HepG2 (cell line): ENCODE measurements at regions not wholly inside any gene's neighbourhood (a gene's known extent, or its start where the extent isn't known, plus 50 kb on each side); places are given as distances from the start of the nearest gene placed in this dataset.

Experiments
- ATF5 ChIP-seq: sonication (generic); formaldehyde crosslinking; IDR thresholded peaks from 2 replicates; pipeline ENCODE4 v1.4.0; 2020; ENCODE audit warnings: mild to moderate bottlenecking, low read depth, missing genetic modification reagents
- CTCF ChIP-seq: sonication (generic); formaldehyde crosslinking; IDR thresholded peaks from 2 replicates; pipeline ENCODE4 v1.5.0; 2020; ENCODE audit warnings: mild to moderate bottlenecking, missing genetic modification reagents, moderate library complexity
- PHF8 ChIP-seq: sonication (generic); formaldehyde crosslinking; IDR thresholded peaks from 2 replicates; pipeline ENCODE4 v1.5.0; 2020; ENCODE audit warnings: missing genetic modification reagents
- SMAD3 ChIP-seq: sonication (generic); formaldehyde crosslinking; IDR thresholded peaks from 2 replicates; pipeline ENCODE4 v1.4.0; 2020; ENCODE audit warnings: missing genetic modification reagents
- TAF1 ChIP-seq: sonication (generic); formaldehyde crosslinking; IDR thresholded peaks from 2 replicates; pipeline ENCODE4 v1.4.0; 2020; ENCODE audit warnings: missing genetic modification reagents
- ZFP36 ChIP-seq: fragments of 150-350 bp; IDR thresholded peaks from 2 replicates; pipeline ENCODE4 v1.6.1; 2018; ENCODE audit warnings: borderline replicate concordance, low read length, low read depth; ENCODE audit not compliant: partially characterized antibody
- ZNF121 ChIP-seq: sonication (generic); formaldehyde crosslinking; IDR thresholded peaks from 2 replicates; pipeline ENCODE4 v1.5.0; 2020; ENCODE audit warnings: mild to moderate bottlenecking, missing genetic modification reagents

DNA sequence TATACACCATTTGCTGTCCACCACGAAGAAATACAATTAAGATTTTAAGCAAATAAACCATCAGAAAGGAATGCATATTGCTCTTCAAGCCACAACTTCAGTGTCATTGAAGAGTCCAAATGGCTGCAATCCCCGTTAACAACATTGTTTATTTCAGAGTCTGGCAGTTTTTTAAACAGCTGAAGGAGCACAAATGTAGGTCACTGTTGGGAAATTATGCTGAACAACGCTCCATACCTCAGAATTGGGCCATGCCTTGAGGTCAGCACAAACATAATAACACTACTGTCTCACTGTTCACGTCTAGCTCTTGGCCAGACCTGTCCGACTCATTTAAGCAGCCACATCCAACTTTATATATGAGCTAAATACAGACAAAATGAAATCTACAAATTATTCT, 453.9 kb upstream of the GHITM start:
- TF ChIP-seq PHF8 (CRISPR knock-in tag) = no peak
- TF ChIP-seq ZNF121 (CRISPR knock-in tag) = no peak
- no peak for TF ChIP-seq TAF1 (CRISPR knock-in tag)
- no peak for TF ChIP-seq ATF5 (CRISPR knock-in tag)
- no peak for TF ChIP-seq CTCF
- no peak for TF ChIP-seq ZFP36
- TF ChIP-seq SMAD3 = no peak
